Superior temporal gyrus (tissue), 1 donor: ENCODE measurements at regions not wholly inside any gene's neighbourhood (a gene's known extent, or its start where the extent isn't known, plus 50 kb on each side); places are given as distances from the start of the nearest gene placed in this dataset.
"Not testable (repeated sequence)": the region's sequence is repeated elsewhere in the genome, so short reads cannot be mapped to it uniquely, and the experiment has no call there.

Experiments
- DNase-seq: peaks from one replicate; pipeline ENCODE4 v3.0.0-alpha.2; 2016; ENCODE audit errors: extremely low spot score

DNA sequence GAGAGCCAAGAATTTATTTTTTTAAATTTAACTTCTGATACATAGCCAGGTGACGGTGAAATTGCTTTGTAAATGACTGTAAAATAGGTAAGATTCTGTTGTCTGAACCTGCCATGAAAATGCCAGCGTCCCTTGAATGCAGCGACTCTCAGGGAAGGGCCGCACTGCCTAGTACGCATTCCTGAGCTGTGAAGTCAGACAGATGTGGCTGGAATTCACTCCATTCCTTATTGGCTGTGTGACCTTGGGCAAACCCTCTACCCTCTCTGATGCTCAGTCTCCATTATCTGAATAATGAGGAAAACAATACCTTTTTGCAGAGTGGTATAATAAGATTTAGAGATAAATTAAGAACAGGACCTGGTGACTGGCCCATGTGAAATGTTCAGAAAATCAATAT, 167.1 kb upstream of the DAB1 start:
- DNase-seq: no peak

GRCh38 chr1:57586842-57587241, 163.0 kb upstream of the DAB1 start:
- DNase-seq: no peak

- DNase-seq: no peak
Measured at GRCh38 chr1:57578680-57579079, 154.8 kb upstream of the DAB1 start.

DNA sequence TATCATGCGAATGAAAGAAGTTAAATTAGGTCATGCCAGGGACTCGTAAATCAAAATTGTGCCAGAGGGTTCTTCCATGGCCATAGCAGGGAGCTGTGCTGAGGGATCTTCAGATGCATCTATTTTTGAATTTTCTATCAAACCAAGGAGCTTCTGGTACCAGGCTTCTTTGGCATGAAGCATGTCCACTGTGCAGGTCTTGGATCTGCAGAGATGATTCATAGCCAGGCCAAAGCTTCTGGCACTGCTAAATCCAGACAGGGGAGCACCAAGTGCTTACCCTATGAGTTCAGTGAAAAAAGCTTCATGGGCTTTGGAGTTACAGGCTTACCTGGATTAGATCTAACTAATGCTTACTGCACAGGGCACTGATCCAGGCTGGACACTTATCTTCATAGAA, 154.2 kb upstream of the DAB1 start:
- DNase-seq: no peak

DNA sequence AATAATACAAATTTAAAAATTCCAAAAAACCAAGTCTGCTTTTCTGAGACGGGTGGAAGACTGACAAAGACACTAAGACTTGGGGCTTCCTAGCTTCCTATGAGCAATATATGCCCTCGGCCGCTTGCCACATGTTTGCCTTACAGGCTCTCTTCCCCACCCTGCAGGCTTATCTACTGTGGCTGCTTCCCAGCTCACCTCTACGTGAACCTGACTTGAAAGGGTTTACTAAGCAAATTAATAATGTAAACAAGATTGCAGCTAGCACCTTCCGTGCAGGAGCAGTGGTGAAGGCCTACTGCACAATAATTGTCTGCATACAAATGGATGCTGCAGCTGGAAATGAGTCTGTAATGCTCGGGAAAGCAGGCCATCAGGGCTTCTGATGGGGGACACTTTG, 152.9 kb upstream of the DAB1 start:
- DNase-seq: no peak

- no peak for DNase-seq
Measured at GRCh38 chr1:57572016-57572415, 148.2 kb upstream of the DAB1 start.

- DNase-seq: not testable (repeated sequence)
Measured at GRCh38 chr1:57558066-57558465, 134.2 kb upstream of the DAB1 start.

DNA sequence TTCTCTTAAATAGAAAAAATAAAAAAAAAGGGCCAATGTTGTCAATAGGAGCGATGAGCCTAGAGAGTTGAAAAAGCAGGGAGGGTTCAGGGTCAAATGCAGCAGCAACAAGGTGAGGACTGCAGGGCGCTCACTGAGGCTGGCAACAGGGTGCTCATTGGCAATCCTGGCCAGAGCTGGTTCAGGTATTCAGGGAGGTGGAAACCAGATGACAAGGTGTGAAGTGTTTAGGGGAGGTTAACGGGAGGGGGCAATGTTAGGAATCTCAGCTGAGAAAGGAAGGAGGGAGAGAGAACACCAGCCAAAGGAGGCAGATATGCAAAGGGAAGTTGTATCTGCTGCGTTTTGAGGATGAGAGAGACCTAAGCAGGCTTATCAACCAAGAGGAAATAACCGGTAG, 129.8 kb upstream of the DAB1 start:
- DNase-seq: no peak

- no peak for DNase-seq
Measured at GRCh38 chr1:57551476-57551875, 127.6 kb upstream of the DAB1 start.

- DNase-seq: no peak
Measured at GRCh38 chr1:57550092-57550491, 126.2 kb upstream of the DAB1 start.

DNA sequence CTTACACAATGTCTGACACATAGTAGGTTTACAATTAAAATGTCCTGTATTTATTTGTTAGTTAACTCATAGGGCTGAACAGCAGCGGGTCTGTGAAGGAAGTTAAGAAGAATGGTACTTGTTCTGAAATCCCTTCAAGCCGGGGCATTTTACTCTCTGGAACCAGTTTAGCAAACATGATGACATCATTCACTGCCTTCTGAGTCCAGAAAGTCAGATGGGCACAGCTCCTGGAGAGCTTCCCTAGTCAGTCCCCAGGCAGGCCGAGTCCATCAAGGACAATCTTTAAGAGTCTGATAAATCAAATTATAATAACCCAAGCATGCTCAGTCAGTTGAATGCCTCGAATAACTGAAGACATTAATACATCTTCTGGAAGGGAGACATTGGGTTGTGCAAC, 125.4 kb upstream of the DAB1 start:
- DNase-seq: no peak

DNA sequence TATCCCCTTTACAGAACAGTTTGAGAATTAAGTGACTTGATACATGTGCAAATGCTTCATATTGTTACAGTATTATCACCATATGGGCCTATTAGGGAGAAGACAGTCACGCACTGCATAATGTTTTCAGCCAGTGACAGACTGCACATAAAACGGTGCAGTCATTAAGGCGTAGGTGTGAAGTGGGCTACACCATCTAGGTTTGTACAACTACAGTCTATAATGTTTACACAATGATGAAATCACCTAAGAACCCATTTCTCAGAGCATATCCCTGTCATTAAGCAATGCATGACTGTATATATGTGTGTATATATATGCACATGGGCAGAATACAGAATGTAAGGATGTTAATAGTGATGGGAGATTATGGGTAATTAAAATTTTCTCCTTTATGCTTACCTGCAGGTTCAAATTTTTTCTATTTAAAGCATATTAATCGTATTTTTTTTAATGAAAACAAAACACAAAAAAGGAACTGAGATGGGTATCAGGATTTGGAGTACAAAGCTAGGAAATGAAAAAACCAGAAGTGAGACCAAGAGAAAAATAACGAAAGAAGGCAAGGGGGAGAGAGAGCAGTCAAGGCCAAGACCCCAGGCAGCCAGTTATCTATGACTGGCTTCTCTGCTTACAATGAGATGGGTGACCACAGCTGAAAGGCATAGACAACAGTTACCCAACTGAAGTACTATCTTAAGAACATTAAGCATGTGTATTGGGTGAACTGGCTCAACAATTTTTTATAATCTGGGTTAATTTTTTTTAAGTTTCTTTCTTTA, 122.9 kb upstream of the DAB1 start:
- DNase-seq: no peak

GRCh38 chr1:57544345-57544744, 120.5 kb upstream of the DAB1 start:
- no peak for DNase-seq

DNA sequence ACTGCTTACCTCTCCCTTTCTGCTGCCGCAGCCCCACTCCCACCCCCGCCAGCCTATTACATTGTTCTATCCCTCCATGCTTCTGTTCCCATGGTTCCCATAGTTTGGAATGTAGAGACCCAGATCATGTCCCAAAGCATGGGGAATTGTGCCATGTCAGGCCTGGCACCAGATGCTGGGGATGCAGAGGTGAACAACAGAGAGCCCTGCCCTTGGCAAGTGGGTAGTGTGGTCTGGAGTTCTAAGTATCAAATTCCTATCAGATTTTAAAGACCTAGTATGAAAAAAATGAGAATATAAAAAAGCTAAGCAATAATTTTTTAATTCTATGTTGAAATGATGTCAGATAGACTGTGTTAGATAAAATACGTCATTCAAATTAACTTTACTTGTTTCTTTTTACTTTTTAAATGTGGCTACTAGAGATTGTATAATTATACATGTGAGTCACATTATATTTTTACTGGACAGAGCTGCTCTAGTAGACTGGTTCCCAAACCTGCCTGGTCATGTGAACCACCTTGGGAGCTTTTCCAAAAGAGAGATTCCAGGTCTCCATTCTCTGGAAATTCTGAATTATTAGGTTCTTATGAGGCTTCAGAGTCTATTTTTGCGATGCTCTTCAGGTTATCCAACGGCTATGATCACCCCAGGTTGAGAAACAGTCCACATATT, 113.0 kb upstream of the DAB1 start:
- DNase-seq: no peak

GRCh38 chr1:57532299-57532698, 108.4 kb upstream of the DAB1 start:
- no peak for DNase-seq

DNA sequence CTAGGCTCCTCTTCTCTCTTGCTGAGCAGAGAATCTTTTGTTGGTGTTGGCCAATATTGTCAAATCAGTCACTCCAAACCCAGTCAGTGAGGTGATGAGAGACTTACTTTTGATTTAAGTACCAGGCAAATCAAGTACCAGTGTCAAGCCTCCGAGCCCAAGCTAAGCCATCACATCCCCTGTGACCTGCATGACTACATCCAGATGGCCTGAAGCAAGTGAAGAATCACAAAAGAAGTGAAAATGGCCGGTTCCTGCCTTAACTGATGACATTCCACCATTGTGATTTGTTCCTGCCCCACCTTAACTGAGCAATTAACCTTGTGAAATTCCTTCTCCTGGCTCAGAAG, 107.0 kb upstream of the DAB1 start:
- not testable (repeated sequence) for DNase-seq

DNA sequence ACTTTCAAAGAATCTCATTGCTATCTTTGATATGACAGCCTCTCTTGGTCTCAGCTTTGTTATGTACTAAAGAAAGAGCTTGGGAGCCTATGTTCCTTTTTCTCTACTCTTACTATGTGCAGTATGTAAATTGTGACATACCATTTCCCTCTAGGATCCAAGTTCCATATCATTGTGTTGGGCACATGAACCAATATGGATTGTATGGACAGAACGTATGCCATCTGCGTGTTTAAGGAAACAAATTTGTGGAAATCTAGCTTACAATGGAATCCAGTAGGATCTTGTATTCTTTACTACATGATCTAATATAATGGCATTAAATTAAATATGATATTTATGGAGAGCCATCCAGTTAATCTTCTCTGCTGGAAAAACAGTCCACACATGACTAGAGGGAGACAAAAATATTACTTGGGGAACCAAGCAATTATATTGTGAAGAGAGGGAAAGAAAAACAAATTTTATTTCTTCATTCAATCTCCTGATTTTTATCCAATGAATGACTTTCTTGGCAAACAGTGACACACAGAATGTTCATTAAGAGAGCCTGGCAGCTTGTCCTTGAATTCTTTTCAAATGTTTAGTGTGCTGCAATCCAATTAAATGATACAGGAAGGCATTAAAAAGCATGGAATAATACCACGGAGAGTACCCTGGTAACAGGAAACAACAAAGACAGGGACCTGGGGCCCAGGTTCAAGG, 106.5 kb upstream of the DAB1 start:
- no peak for DNase-seq

GRCh38 chr1:57522575-57522974, 98.7 kb upstream of the DAB1 start:
- no peak for DNase-seq

DNA sequence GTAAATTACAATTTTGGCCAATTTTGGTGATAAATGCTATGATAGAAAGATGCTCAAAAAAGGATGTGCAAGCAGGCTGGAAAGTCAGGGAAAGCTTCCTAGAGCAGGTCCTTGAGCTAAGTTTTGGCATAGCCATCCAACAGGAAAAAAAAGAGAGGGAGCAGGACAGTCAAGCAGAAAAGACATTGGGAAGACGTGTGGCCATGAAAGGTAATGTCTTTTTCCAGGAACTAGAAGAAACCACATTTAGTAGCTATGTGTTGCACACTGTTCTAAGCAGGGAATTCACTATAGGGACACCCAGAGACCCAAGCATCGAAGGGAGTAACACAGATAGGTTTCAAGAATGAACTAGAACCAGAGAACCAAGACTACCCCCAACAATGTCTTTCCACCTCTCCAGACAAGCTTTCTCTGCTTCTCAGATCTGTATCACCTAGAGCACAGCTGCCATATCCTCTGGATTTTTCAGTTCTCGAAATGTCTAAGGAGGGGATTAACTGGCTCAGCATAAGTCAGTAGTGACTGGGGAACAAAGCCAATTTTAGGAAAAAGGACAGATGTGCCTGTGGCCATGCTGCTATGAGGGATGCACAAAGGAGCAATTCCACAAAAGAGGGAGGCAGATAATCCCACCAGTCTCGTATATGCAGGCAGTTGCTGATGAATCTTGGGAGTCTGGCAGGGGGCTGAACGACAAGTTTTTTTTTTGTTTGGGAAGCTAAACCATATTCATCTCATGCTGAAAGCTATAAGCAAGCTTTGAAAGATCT, 97.1 kb upstream of the DAB1 start:
- DNase-seq: no peak

- DNase-seq: no peak
Measured at GRCh38 chr1:57518496-57518895, 94.6 kb upstream of the DAB1 start.

- DNase-seq: no peak
Measured at GRCh38 chr1:57517587-57518374, 93.9 kb upstream of the DAB1 start.
